HEK293 (cell line): ENCODE measurements at regions not wholly inside any gene's neighbourhood (a gene's known extent, or its start where the extent isn't known, plus 50 kb on each side); places are given as distances from the start of the nearest gene placed in this dataset.

Experiments
- CTCF ChIA-PET: fragments of 350-600 bp; formaldehyde crosslinking; extraction: SDS; loops from one replicate; lab custom pipeline; 2021; ENCODE audit warnings: antibody characterized with exemption; lab: Yijun Ruan, JAX
- POLR2A ChIA-PET: fragments of 300-600 bp; formaldehyde crosslinking; extraction: SDS; loops from one replicate; lab custom pipeline; 2020; ENCODE audit warnings: antibody characterized with exemption, inconsistent platforms; lab: Yijun Ruan, JAX
- H3K27ac ChIP-seq: fragments of 200-500 bp; sonication (Bioruptor generic); 2 replicates; pipeline ENCODE4 v1.5.1; 2014; ENCODE audit warnings: low read depth, low read length, control low read depth, inconsistent platforms; ENCODE audit errors: extremely low read depth
- H3K36me3 ChIP-seq, 2 experiments: fragments of 200-500 bp in 1 of 2; sonication (Bioruptor generic) in 1 of 2; 1 replicate in 1 of 2; 2 replicates in 1 of 2; pipeline ENCODE4 v1.5.1; 2014 to 2017; ENCODE audit warnings: inconsistent platforms in 2 of 2, low read length in 2 of 2; ENCODE audit not compliant: control insufficient read depth in 2 of 2, insufficient read depth in 1 of 2
- H3K4me1 ChIP-seq: fragments of 200-500 bp; sonication (Bioruptor generic); 2 replicates; pipeline ENCODE4 v1.5.1; 2014; ENCODE audit warnings: mild to moderate bottlenecking, low read length, inconsistent platforms; ENCODE audit not compliant: control insufficient read depth, insufficient read depth
- H3K4me3 ChIP-seq: 2 replicates; pipeline ENCODE4 v1.5.1; 2011; ENCODE audit warnings: low read depth, mild to moderate bottlenecking, control low read depth, low read length, moderate library complexity
- H3K9me3 ChIP-seq: fragments of 200-500 bp; sonication (Bioruptor generic); 2 replicates; pipeline ENCODE4 v1.5.1; 2014; ENCODE audit warnings: low read depth, low read length, inconsistent platforms; ENCODE audit not compliant: control insufficient read depth, insufficient read depth
- GLIS1 ChIP-seq: fragments of 450-650 bp; formaldehyde crosslinking; IDR thresholded peaks from 2 replicates; pipeline ENCODE4 v1.5.1; 2016; ENCODE audit warnings: missing biosample characterization, missing genetic modification characterization
- HOXD13 ChIP-seq: sonication (generic); formaldehyde crosslinking; IDR thresholded peaks from 2 replicates; pipeline ENCODE4 v1.8.0; 2022; ENCODE audit warnings: missing genetic modification reagents, borderline replicate concordance
- ZBTB48 ChIP-seq: fragments of 450-650 bp; formaldehyde crosslinking; IDR thresholded peaks from 2 replicates; pipeline ENCODE4 v1.5.1; 2016; ENCODE audit warnings: missing biosample characterization, missing genetic modification characterization
- ZFHX2 ChIP-seq: fragments of 450-650 bp; formaldehyde crosslinking; conservative IDR thresholded peaks from 2 replicates; pipeline ENCODE4 v1.5.1; 2016; ENCODE audit warnings: missing biosample characterization, missing genetic modification characterization
- ZNF121 ChIP-seq: fragments of 450-650 bp; formaldehyde crosslinking; IDR thresholded peaks from 2 replicates; pipeline ENCODE4 v1.5.1; 2016; ENCODE audit warnings: missing biosample characterization, missing genetic modification characterization
- ZNF132 ChIP-seq: fragments of 450-650 bp; formaldehyde crosslinking; IDR thresholded peaks from 2 replicates; pipeline ENCODE4 v1.5.1; 2017; ENCODE audit warnings: missing biosample characterization, missing genetic modification characterization, borderline replicate concordance
- ZNF175 ChIP-seq: fragments of 450-650 bp; formaldehyde crosslinking; IDR thresholded peaks from 2 replicates; pipeline ENCODE4 v1.5.1; 2016; ENCODE audit warnings: missing biosample characterization, missing genetic modification characterization
- ZNF214 ChIP-seq: fragments of 450-650 bp; formaldehyde crosslinking; IDR thresholded peaks from 2 replicates; pipeline ENCODE4 v1.5.1; 2017; ENCODE audit warnings: missing biosample characterization, mild to moderate bottlenecking, missing genetic modification characterization, borderline replicate concordance
- ZNF221 ChIP-seq: fragments of 450-650 bp; formaldehyde crosslinking; IDR thresholded peaks from 2 replicates; pipeline ENCODE4 v1.5.1; 2017; ENCODE audit warnings: missing biosample characterization, missing genetic modification characterization, borderline replicate concordance
- ZNF354C ChIP-seq: fragments of 450-650 bp; formaldehyde crosslinking; IDR thresholded peaks from 2 replicates; pipeline ENCODE4 v1.5.1; 2016; ENCODE audit warnings: missing biosample characterization, missing genetic modification characterization, low read depth, borderline replicate concordance
- ZNF518A ChIP-seq: fragments of 450-650 bp; formaldehyde crosslinking; conservative IDR thresholded peaks from 2 replicates; pipeline ENCODE4 v1.5.1; 2016; ENCODE audit warnings: low read depth, missing biosample characterization, missing genetic modification characterization
- ZNF645 ChIP-seq: fragments of 450-650 bp; formaldehyde crosslinking; IDR thresholded peaks from 2 replicates; pipeline ENCODE4; 2016; ENCODE audit warnings: missing biosample characterization, missing genetic modification characterization
- ZNF654 ChIP-seq: fragments of 450-650 bp; formaldehyde crosslinking; IDR thresholded peaks from 2 replicates; pipeline ENCODE4 v1.5.1; 2016; ENCODE audit warnings: low read depth, missing biosample characterization, missing genetic modification characterization
- ZNF677 ChIP-seq: fragments of 450-650 bp; IDR thresholded peaks from 2 replicates; pipeline ENCODE4 v1.5.0; 2018; ENCODE audit warnings: missing biosample characterization, mild to moderate bottlenecking, missing genetic modification characterization, moderate library complexity
- ZNF785 ChIP-seq: fragments of 450-650 bp; formaldehyde crosslinking; IDR thresholded peaks from 2 replicates; pipeline ENCODE4 v1.5.1; 2016; ENCODE audit warnings: missing biosample characterization, missing genetic modification characterization
- ZNF792 ChIP-seq: fragments of 450-650 bp; formaldehyde crosslinking; IDR thresholded peaks from 2 replicates; pipeline ENCODE4 v1.5.1; 2016; ENCODE audit warnings: missing biosample characterization, missing genetic modification characterization
- ZSCAN16 ChIP-seq: fragments of 450-650 bp; formaldehyde crosslinking; IDR thresholded peaks from 2 replicates; pipeline ENCODE4 v1.5.1; 2016; ENCODE audit warnings: missing biosample characterization, missing genetic modification characterization
- ZXDB ChIP-seq: fragments of 450-650 bp; formaldehyde crosslinking; IDR thresholded peaks from 2 replicates; pipeline ENCODE4 v1.5.1; 2016; ENCODE audit warnings: missing biosample characterization, missing genetic modification characterization
- TF ChIP-seq, protein P1 (sequence below): fragments of 450-650 bp; formaldehyde crosslinking; IDR thresholded peaks from 2 replicates; pipeline ENCODE4 v1.5.1; 2017; ENCODE audit warnings: missing biosample characterization, missing genetic modification characterization
- TF ChIP-seq, protein P2 (sequence below): fragments of 450-650 bp; formaldehyde crosslinking; IDR thresholded peaks from 2 replicates; pipeline ENCODE4 v1.5.1; 2017; ENCODE audit warnings: missing biosample characterization, missing genetic modification characterization
- TF ChIP-seq, protein P3 (sequence below): sonication (generic); formaldehyde crosslinking; IDR thresholded peaks from 2 replicates; pipeline ENCODE4 v1.8.1; 2022; ENCODE audit warnings: mild to moderate bottlenecking, moderate library complexity, missing genetic modification reagents

GRCh38 chr2:128464456-128464855, 145.8 kb upstream of the HS6ST1 start:
- POLR2A ChIA-PET, result no interaction called here
- H3K36me3 ChIP-seq, result no peaks in the 10 kb centered on the region
- no peak overlapping the region for H3K4me3 ChIP-seq
- H3K9me3 ChIP-seq, result no peaks in the 10 kb centered on the region
- H3K4me1 ChIP-seq, result no peaks in the 10 kb centered on the region
- CTCF ChIA-PET, result no interaction called here
- no peak overlapping the region for H3K27ac ChIP-seq
- TF ChIP-seq, protein P1, sequence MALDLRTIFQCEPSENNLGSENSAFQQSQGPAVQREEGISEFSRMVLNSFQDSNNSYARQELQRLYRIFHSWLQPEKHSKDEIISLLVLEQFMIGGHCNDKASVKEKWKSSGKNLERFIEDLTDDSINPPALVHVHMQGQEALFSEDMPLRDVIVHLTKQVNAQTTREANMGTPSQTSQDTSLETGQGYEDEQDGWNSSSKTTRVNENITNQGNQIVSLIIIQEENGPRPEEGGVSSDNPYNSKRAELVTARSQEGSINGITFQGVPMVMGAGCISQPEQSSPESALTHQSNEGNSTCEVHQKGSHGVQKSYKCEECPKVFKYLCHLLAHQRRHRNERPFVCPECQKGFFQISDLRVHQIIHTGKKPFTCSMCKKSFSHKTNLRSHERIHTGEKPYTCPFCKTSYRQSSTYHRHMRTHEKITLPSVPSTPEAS, result no peak
- TF ChIP-seq ZNF121 (tag by site-specific recombination), result no peak
- TF ChIP-seq ZNF654 (tag by site-specific recombination), result no peak
- TF ChIP-seq ZNF645 (tag by site-specific recombination), result no peak
- no peak for TF ChIP-seq ZNF221
- TF ChIP-seq, protein P2, sequence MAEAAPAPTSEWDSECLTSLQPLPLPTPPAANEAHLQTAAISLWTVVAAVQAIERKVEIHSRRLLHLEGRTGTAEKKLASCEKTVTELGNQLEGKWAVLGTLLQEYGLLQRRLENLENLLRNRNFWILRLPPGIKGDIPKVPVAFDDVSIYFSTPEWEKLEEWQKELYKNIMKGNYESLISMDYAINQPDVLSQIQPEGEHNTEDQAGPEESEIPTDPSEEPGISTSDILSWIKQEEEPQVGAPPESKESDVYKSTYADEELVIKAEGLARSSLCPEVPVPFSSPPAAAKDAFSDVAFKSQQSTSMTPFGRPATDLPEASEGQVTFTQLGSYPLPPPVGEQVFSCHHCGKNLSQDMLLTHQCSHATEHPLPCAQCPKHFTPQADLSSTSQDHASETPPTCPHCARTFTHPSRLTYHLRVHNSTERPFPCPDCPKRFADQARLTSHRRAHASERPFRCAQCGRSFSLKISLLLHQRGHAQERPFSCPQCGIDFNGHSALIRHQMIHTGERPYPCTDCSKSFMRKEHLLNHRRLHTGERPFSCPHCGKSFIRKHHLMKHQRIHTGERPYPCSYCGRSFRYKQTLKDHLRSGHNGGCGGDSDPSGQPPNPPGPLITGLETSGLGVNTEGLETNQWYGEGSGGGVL (tag by site-specific recombination), result no peak
- TF ChIP-seq ZNF214 (tag by site-specific recombination), result no peak
- TF ChIP-seq ZNF354C, result no peak
- TF ChIP-seq ZNF132 (tag by site-specific recombination), result no peak
- TF ChIP-seq ZXDB (tag by site-specific recombination), result no peak
- TF ChIP-seq ZSCAN16 (tag by site-specific recombination), result no peak
- TF ChIP-seq ZNF792, result no peak

DNA sequence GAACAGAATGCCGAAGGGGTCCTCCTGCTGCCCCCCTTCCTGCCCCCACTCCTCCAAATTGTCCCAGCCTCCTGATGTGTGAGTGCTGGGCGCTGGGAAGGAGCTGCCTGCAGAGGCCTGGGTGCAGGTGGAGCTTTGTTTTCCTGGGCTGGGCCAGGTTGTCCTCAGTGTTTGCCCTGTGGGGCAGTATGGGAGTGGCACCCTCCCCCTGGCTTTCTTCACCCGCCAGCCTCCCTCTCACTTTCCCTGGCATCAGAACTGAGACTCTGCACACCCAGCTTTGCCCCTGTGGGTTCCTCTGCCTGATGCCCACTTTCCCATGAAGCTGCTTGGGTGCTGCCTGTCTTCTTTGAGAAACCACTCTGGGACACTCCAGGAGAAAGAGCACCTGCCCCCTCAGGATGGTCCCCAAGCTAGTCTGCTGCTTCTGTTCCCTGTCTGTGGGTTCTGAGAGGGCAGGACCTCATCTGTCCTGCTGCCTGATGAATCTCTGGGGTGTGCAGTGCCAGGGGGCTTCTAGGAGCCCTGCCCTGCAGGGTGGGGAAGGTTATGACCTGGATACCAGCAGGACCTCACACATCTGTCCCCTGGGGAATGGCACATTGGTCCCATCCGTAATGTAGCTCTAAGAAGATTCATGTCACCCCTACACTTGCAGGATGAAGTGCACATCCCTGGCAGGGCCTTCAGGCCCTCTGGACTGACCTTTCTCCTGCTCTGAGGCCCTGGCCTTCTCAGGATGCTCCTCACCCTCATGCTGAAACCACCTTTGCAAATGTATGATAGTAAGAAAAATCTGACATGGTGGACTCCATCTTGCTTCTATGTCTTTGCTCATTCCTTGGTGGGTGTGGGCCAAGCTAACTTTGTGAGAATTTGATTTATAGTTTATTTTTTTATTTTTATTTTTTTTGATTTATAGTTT, 146.8 kb upstream of the HS6ST1 start:
- no peak for TF ChIP-seq HOXD13 (CRISPR knock-in tag)
- Histone ChIP-seq H3K27ac (no peak overlapping the region), H3K4me1 (no peaks in the 10 kb centered on the region), H3K9me3 (no peaks in the 10 kb centered on the region; the same call in 1 of the 2 replicates), H3K36me3 (no peaks in the 10 kb centered on the region), H3K4me3 (no peak overlapping the region)
- CTCF ChIA-PET, result no interaction called here
- POLR2A ChIA-PET, result no interaction called here

GRCh38 chr2:128466376-128466775, 147.7 kb upstream of the HS6ST1 start:
- Histone ChIP-seq H3K9me3 (no peaks in the 10 kb centered on the region; the same call in 1 of the 2 replicates), H3K4me1 (no peaks in the 10 kb centered on the region), H3K36me3 (no peaks in the 10 kb centered on the region), H3K4me3 (no peak overlapping the region), H3K27ac (no peak overlapping the region)
- ChIA-PET POLR2A (no interaction called here), CTCF (no interaction called here)
- TF ChIP-seq ZNF785 (tag by site-specific recombination) (no peak), ZFHX2 (no peak), ZNF677 (tag by site-specific recombination) (no peak), ZNF518A (no peak), ZBTB48 (tag by site-specific recombination) (no peak), GLIS1 (tag by site-specific recombination) (no peak), ZNF175 (no peak)
- TF ChIP-seq, protein P3, sequence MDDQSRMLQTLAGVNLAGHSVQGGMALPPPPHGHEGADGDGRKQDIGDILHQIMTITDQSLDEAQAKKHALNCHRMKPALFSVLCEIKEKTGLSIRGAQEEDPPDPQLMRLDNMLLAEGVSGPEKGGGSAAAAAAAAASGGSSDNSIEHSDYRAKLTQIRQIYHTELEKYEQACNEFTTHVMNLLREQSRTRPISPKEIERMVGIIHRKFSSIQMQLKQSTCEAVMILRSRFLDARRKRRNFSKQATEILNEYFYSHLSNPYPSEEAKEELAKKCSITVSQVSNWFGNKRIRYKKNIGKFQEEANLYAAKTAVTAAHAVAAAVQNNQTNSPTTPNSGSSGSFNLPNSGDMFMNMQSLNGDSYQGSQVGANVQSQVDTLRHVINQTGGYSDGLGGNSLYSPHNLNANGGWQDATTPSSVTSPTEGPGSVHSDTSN, result no peak
